GM19351 (cell line): ENCODE measurements at regions not wholly inside any gene's neighbourhood (a gene's known extent, or its start where the extent isn't known, plus 50 kb on each side); places are given as distances from the start of the nearest gene placed in this dataset.
A peak's percentile ranks its signal among the peaks of the same experiment; 100 is the strongest.

Experiments used
- ATAC-seq: cut with Tn5 transposase; IDR thresholded peaks from one replicate; pipeline ENCODE4 v1.9.1; 2021; ENCODE audit warnings: mild to moderate bottlenecking, moderate library complexity; ENCODE audit not compliant: unreplicated experiment

DNA sequence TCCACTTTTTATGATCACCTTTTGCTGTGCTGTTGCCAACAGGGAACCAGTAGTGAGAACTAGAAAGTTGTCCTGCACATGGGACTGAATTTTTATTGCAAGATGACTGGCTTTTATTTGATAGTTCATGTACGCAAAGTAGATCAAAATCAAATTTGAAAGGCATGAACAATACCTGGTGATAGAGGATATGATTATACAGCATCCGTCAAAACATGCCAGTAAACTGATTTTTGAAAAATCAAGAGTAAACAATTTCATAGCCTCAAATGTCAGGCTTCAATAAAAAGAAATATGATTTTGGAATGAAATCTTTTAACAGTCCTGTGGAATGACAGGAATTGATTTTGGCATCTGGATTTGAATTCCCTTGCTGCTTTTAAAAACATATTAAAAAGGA is 219.6 kb upstream of the LRRN1 start:
- no peak for ATAC-seq

- no peak for ATAC-seq
Observed at GRCh38 chr3:3578718-3579117, 220.5 kb upstream of the LRRN1 start.

DNA sequence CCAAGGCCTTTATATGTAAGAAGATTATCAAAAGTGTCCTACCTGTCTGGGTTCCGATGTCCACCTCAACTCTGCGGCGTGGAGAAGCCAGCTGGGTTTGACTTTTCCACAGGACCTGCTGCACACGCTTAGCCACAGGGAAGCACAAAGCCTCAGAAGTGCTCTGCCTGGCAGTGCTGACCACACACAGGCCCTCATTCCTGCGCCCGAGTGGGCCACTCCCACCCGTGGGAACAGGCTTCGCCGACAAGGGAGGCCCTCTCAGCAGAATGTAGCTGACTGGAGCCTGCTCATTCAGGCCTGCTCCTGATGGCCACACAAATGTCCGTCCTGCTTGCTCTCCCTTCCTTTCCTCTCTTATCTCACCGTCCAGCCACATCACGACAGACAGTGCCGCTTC is 221.4 kb upstream of the LRRN1 start:
- ATAC-seq = no peak

DNA sequence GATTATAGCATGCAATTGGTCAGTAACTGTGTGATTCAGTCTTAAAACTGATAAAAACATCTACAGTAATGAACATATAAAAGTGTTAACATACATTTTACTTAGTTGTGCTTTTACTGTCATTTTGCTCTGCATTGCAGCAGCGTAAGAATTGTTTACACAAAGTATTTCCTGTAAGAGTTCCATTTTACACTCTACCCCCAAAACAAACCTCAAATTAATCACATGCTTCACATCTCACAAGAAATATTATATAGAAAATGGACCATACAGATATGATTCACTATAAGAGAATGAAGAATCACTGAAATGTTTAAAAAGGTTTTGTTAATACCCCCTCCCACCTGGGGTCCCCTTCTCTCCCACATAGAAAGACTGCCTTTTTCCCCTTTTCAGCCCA is 225.9 kb upstream of the LRRN1 start:
- ATAC-seq = no peak

GRCh38 chr3:3560591-3561311 is 238.5 kb upstream of the LRRN1 start:
- no peak for ATAC-seq

DNA sequence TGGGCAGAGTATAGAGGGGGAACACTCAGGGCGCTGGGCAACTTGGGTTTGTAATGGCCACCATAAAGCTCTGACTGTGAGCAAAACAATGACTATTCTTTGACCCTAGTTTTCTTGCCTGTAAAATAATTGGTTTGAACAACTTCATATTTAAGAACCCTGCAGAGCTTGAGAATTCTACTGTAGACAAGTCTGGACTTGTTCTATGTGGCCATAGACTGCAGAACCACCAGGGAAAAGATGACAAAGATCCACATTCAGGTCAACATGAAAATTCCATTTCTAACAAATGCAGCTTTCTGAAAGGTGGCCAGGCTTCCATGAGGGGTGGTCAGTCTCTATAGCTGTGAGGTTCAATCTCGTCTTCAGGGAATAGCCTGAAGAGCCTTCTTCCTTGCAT is 239.4 kb upstream of the LRRN1 start:
- no peak for ATAC-seq

DNA sequence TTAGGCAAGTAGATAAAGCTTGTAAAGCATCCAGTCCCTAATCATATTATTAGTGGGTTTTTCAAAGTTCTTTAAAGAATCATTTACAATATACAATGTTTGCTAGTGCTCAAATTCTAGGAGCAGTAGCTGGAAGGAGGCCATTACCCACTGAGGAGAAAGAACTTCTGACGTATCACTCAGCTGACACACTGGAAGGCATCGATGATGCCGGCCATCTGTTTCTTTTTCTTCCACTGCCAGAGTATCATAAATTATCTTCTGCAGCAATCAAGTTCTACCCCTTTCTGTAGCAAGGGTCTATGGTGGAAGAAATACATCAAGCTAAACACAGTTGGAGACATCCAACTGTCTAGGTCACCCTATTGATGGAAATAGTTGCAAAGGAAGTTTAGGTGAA is 243.2 kb upstream of the LRRN1 start:
- no peak for ATAC-seq

DNA sequence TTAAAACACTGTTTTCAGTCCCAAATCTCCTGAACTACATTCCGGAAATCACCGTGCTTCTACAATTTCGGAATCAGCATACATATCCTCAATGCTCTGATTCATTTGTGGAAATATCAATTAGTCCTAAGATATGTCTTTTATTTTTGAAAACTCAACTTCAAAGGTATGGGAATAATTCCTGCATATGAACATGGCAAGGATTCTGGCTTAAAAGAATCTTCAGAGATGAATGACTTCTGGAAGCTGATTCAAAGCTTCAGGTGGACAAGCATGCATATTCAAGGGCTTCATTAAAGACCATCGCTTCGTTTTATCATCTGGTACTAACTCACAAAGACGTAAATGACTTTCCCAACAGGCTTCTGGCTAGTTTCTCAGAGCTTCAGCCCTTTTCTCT is 246.0 kb upstream of the LRRN1 start:
- no peak for ATAC-seq

DNA sequence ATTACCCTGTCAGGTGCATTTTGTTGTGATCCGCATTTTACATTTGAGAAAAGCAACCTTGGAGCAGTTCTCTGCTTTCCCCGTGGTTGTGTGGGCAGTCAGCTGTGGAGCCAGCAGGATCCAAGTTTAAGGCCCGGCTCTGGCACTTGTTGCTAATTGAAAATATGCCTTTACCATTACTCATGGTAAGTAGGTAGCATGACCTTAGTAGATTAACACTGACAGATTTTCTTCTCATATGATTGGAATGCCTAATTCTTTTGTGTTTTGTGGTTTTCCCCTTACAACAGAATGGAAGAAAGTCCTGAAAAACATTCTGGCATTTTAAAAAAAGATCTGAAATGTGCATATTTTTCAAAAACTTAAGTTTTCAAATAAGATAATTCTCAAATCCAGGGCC is 246.5 kb upstream of the LRRN1 start:
- ATAC-seq = no peak

DNA sequence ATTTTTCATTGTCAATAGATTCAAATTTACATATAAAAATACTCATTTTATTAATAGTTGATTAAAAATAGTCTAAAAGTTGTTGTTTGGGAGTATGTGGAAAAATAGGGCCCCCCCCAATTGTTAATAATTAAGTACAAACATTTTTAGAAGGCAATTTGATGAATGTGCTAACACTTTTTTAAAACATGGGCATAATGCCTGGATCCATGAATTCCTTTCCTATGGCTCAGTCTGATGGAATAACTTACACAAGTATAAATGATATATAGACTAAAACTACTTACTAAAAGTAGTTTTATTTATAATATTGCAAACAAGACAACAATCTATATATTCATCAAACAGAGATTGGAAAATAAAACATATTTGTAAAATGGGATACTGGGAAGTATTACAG is 247.2 kb upstream of the LRRN1 start:
- ATAC-seq = no peak

GRCh38 chr3:3545360-3545759 is 253.9 kb upstream of the LRRN1 start:
- no peak for ATAC-seq

DNA sequence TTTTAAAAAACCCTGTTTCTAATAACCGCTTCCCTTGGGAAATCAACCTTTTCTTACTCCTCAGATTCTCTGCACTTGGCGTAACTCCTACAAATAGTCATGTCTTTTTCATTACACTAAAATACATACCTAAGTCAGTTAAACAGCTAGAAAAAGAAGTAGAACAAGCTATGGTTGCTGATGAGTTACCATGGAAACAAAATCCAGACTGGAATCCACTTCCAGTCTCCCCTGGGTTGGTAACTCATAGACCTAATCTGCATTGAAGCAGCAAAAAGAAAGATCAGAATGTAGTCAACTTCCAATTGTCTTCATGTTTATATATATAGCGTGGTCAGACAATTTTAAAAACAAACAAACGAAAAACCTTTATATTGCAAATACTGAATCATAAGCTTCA is 260.8 kb upstream of the LRRN1 start:
- no peak for ATAC-seq

DNA sequence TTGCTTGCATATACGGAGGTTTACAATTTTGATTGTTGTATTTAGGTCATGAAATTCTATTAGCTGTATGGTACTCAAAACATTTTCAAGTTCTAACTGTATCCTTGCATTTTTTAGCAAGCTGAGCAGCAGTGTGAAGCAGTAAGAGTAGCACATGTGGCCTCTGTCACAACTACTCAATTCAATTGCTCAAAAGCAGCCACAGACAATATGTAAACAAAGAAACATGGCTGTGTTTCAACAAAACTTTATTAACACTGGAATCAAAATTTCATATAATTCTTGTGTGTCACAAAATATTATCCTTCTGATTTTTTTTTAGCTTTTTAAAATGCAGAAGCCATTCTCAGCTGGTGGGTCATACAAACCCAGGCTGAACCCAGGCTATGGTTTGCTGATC is 266.7 kb upstream of the LRRN1 start:
- no peak for ATAC-seq

- peak; percentile 67 for ATAC-seq
Observed at GRCh38 chr3:3531476-3531875, 267.8 kb upstream of the LRRN1 start.

DNA sequence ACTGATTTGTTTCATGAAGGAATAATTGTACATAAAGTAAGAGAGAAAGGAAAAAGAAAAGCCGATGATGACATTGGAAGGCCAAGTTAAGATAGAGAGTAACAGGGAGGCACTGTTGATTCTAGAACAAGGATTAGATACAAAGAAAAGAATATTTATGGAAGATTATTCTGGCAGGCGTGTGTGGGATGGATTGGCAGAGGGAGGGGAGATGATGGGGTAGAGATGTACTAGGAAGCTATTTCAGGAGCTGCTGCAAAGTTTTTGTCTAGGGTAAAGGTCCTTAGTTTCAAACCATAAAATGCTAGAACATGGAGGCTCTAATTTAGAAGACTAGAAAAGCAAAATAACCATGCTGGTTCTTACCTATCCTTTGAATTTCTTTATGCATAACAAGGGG is 280.0 kb upstream of the LRRN1 start:
- ATAC-seq = no peak

DNA sequence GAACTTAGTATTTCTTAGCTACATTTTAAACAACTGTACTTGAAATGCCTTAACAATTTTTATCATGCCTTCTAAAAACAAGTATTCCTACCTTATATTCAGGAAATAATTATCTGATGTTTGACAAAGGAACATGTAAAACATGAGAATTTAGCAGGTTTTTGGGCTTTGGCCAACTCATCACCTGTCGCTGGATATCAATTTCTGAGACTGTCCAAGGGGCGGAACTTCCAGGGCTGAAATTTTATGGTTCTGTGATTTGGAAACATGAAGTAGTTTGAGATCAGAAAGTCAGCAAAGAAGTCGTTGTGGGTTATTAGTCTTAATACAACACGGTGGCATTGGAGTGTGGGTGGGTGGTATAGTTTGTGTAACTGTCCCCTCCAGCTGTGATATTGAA is 282.2 kb upstream of the LRRN1 start:
- ATAC-seq = no peak

DNA sequence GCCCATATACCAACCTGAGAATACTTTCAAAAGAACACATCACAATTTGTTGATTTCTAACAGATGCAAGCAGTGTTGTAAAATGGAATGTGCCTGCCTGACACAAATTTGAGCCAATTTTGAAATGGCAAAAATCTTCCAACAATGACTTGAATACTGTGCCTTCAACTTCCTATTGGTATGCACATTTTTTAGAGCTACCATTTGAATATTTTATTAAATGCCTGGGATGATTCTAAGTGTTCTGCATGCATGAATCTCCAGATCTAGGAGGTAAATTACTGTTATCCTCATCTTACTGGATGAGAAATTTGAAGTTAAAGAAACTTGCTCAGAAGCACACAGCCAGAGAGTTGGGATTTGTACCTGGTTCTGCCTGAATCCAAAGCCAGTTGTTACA is 282.8 kb upstream of the LRRN1 start:
- ATAC-seq = no peak

GRCh38 chr3:3509665-3510064 is 289.6 kb upstream of the LRRN1 start:
- no peak for ATAC-seq

- ATAC-seq = no peak
Observed at GRCh38 chr3:3504686-3505085, 294.5 kb upstream of the LRRN1 start.

DNA sequence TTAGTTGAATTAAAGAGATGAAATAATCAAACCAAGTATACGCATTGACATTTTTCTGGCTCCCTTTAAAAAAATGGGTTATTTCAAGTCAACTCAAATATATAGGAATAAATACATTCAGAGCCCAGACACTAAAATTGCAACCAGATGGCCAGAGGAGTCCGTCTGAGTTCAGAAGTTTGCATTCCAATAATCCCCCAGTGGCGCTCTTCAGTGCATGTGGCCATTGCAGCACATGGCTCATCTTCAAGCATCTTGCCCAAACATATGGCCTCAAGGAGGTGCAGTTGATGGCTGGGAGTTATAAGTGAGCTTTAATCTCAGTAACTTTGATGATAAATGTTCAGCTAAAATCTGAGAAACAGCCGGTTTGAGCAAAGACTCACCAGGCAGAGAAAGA is 295.8 kb upstream of the LRRN1 start:
- ATAC-seq = no peak

GRCh38 chr3:3499987-3500386 is 299.2 kb upstream of the LRRN1 start:
- no peak for ATAC-seq

DNA sequence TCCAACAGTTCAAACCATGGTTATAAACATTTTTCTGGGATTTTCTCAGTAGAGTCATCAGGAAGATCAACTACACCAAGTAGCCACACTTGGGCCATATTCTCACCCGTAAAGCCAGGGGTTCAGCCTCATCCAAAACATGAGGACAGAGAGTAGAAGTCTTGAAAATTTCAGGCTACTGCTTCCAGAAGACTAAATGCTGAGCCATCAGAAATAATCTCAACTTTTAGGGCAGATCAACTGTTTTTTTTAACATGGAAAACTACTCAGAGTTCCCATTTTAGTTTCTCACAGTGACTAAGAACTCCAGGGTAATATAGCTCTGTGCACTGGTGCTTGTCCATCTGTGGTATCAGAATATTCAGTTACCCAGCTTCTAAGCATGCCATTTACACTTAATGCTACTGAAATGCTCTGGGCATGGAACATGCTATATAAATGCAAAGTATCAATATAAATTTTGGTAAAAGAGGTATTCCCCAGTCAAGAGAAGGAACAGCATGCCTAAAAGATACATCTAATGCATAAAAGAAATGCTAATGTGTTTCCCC is 300.1 kb upstream of the LRRN1 start:
- no peak for ATAC-seq

- ATAC-seq = no peak
Observed at GRCh38 chr3:3495611-3496010, 303.6 kb upstream of the LRRN1 start.
